ENCODE measurements at regions not wholly inside any gene's neighbourhood (a gene's known extent, or its start where the extent isn't known, plus 50 kb on each side); places are given as distances from the start of the nearest gene placed in this dataset.

DNA sequence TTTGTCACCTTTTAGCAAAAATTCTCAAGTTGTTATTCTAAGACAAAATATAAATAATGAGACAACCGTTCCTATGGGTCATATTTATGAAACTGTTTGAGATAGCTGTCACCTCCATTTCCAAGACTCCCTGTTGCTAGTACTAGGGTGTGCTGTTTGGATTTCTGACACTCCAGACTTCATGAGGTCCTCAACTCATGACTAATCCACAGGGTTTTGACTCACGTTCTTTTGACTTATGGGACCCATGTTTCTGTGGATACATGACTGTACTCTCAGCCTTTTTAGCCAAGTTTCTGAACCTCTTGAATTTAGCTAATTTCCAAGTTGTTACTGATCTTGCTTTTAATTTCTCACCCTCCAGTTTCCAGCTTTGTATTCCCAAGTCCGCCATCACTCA lies 178.7 kb upstream of the FAM98A start:
- no peaks in the 10 kb centered on the region for H3K36me3 ChIP-seq (replicated peaks in 1 of 2; ENCODE audit: control insufficient read depth in 1 of 2, insufficient read depth in 2 of 2, low read length in 2 of 2)
- H3K9me3 ChIP-seq (replicated peaks in 1 of 2; ENCODE audit: control insufficient read depth in 1 of 2, insufficient read depth in 1 of 2, low read length in 2 of 2) = no peaks in the 10 kb centered on the region
- no peaks in the 10 kb centered on the region for H3K27me3 ChIP-seq (ENCODE audit: control insufficient read depth in 2 of 2, insufficient read depth in 2 of 2, low read length in 2 of 2)
- H3K27ac ChIP-seq (ENCODE audit: low read depth in 1 of 2, low read length in 2 of 2) = no peak overlapping the region
- intact Hi-C loops (cut with micrococcal nuclease) = no loop called here
- no peak overlapping the region for H2AFZ ChIP-seq (ENCODE audit: insufficient read depth, low read depth, low read length, poor library complexity, severe bottlenecking)
- Mint-ChIP-seq H3K4me3 (no peak overlapping the region), H3K27ac (no peak overlapping the region), H3K4me1 (no peaks in the 10 kb centered on the region), H3K27me3 (ENCODE audit: low read depth in 3 of 3) (peaks cover 0 to 5% (median 2%) of the 10 kb centered on the region in 3 donors), H3K36me3 (no peaks in the 10 kb centered on the region), H3K9me3 (peaks cover 0 to 10% (median 6%) of the 10 kb centered on the region in 7 donors)
- no peaks in the 10 kb centered on the region for H3K79me2 ChIP-seq (ENCODE audit: insufficient read depth, low read length)
- no peak for DNase-seq
- no peak overlapping the region for H3K9ac ChIP-seq (ENCODE audit: insufficient read depth, low read length, poor library complexity, severe bottlenecking)
- no peak for TF ChIP-seq CTCF (IDR thresholded peaks at IDR 0.05)
- H3K4me1 ChIP-seq (ENCODE audit: control insufficient read depth in 1 of 2, insufficient read depth in 2 of 2, low read length in 2 of 2) = no peaks in the 10 kb centered on the region
- H3K4me3 ChIP-seq (replicated peaks in 1 of 3; ENCODE audit: low read depth in 2 of 3, low read length in 3 of 3) = no peak overlapping the region
- 80% methylated on average over 1 of the region's 3 CpGs for WGBS (ENCODE audit: insufficient coverage)
- H4K20me1 ChIP-seq (ENCODE audit: insufficient read depth, low read length) = no peaks in the 10 kb centered on the region
- no peak overlapping the region for H3K4me2 ChIP-seq (replicated peaks; ENCODE audit: extremely low read depth, low read length, poor library complexity, severe bottlenecking)

DNA sequence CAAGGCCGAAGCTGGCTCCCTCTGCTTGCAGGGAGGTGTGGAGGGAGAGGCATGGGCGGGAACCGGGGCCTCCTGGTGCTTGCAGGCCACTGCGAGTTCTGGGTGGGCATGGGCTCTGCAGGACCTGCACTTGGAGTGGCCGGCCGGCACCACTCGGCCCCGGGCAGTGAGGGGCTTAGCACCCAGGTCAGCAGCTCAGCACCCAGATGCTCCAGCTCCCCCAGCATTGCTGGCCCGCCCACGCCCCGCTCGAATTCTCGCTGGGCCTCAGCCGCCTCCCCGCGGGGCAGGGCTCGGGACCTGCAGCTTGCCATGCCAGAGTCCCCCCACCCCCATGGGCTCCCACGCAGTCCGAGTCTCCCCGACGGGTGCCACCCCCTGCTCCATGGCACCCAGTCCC lies 176.2 kb upstream of the FAM98A start:
- Histone ChIP-seq H3K36me3 (replicated peaks in 1 of 2; ENCODE audit: control insufficient read depth in 1 of 2, insufficient read depth in 2 of 2, low read length in 2 of 2) (no peaks in the 10 kb centered on the region), H3K4me1 (ENCODE audit: control insufficient read depth in 1 of 2, insufficient read depth in 2 of 2, low read length in 2 of 2) (no peaks in the 10 kb centered on the region), H3K27ac (ENCODE audit: low read depth in 1 of 2, low read length in 2 of 2) (no peak overlapping the region), H3K79me2 (ENCODE audit: insufficient read depth, low read length) (no peaks in the 10 kb centered on the region), H3K4me3 (replicated peaks in 1 of 3; ENCODE audit: low read depth in 2 of 3, low read length in 3 of 3) (no peak overlapping the region), H3K9me3 (replicated peaks in 1 of 2; ENCODE audit: control insufficient read depth in 1 of 2, insufficient read depth in 1 of 2, low read length in 2 of 2) (no peaks in the 10 kb centered on the region), H4K20me1 (ENCODE audit: insufficient read depth, low read length) (no peaks in the 10 kb centered on the region), H3K27me3 (ENCODE audit: control insufficient read depth in 2 of 2, insufficient read depth in 2 of 2, low read length in 2 of 2) (no peaks in the 10 kb centered on the region), H3K9ac (ENCODE audit: insufficient read depth, low read length, poor library complexity, severe bottlenecking) (no peak overlapping the region), H3K4me2 (replicated peaks; ENCODE audit: extremely low read depth, low read length, poor library complexity, severe bottlenecking) (no peak overlapping the region), H2AFZ (ENCODE audit: insufficient read depth, low read depth, low read length, poor library complexity, severe bottlenecking) (no peak overlapping the region)
- Mint-ChIP-seq H3K4me3 (no peak overlapping the region), H3K36me3 (no peaks in the 10 kb centered on the region), H3K27ac (no peak overlapping the region), H3K4me1 (no peaks in the 10 kb centered on the region), H3K27me3 (ENCODE audit: low read depth in 3 of 3) (peaks cover 0 to 2% (median 2%) of the 10 kb centered on the region in 3 donors), H3K9me3 (peaks cover 0 to 10% (median 6%) of the 10 kb centered on the region in 7 donors)
- intact Hi-C loops (cut with micrococcal nuclease) = no loop called here
- WGBS (ENCODE audit: insufficient coverage) = 98% methylated on average over 18 of the region's 21 CpGs
- no peak for TF ChIP-seq CTCF (IDR thresholded peaks at IDR 0.05)
- no peak for DNase-seq

All from CD14-positive monocyte (primary cell).